Erythroblast (primary cell): ENCODE measurements at regions not wholly inside any gene's neighbourhood (a gene's known extent, or its start where the extent isn't known, plus 50 kb on each side); places are given as distances from the start of the nearest gene placed in this dataset.

ENCODE experiments used
- GATA1 ChIP-seq: IDR thresholded peaks from 2 replicates; pipeline ENCODE4 v1.6.1; 2011; ENCODE audit warnings: low read depth, mild to moderate bottlenecking, control low read depth, low read length, moderate library complexity
- POLR2A ChIP-seq: IDR thresholded peaks from 2 replicates; pipeline ENCODE4 v1.6.1; 2011; ENCODE audit warnings: mild to moderate bottlenecking, low read length

DNA sequence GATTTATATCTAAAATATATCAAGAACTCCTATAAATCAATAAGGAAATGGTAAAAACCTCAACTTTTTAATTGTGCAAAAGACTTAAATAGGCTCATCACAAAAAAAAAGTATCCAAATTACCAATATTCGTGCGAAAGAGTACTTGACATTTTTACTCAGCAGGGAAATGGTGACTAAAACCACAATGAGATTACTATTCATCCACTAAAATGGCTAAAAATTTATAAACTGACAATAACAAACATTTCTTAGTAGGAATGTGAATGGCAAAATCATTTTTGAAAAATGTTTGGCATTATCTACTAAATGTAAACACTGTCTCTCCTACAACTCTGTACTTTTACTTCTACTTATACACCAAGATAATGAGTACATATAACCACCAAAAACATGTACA is 184.8 kb upstream of the RND3 start:
- no peak for TF ChIP-seq POLR2A
- no peak for TF ChIP-seq GATA1
